ENCODE measurements at regions not wholly inside any gene's neighbourhood (a gene's known extent, or its start where the extent isn't known, plus 50 kb on each side); places are given as distances from the start of the nearest gene placed in this dataset.

DNA sequence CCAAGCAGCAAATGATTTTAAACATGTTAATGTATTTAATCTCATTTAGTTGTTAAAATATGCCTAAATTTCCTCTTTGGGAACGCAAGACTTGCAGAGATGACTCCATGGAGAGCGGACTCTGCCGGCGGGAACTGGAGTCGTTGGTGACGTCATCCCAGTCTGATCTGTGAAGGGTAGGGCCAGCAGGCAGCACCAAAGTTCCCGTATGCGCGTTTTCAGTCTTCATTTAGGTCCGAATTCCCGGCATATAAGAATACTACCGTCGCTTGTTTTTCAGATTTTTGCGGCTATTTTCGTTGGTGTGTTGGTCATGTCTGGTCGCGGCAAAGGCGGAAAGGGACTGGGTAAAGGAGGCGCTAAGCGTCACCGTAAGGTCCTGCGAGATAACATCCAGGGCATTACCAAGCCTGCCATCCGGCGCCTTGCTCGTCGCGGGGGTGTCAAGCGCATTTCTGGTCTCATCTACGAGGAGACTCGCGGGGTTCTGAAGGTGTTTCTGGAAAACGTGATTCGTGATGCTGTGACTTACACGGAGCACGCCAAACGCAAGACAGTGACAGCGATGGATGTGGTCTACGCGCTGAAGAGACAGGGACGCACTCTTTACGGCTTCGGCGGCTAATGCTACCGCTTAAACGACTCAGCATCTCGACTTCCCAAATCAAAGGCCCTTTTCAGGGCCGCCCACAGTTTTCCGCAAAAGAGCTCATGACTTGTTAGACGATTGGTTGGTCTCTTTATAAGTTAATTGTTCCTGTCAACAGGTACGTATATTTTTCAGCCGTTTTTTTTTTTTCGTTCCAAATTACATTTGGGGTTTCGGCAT lies 117.3 kb downstream of the HFE start:
- Mint-ChIP-seq H3K27me3 (ENCODE audit: low read depth in 3 of 3) (peaks cover 9 to 19% (median 13%) of the 10 kb centered on the region in 3 donors), H3K4me3 (no peak overlapping the region), H3K36me3 (peaks cover 0 to 4% (median 0%) of the 10 kb centered on the region in 3 donors), H3K4me1 (peaks cover 26 to 33% of the 10 kb centered on the region in 2 donors), H3K9me3 (no peaks in the 10 kb centered on the region), H3K27ac (no peak overlapping the region)
- peak; percentile 85 to 90 (median 90) for DNase-seq

DNA sequence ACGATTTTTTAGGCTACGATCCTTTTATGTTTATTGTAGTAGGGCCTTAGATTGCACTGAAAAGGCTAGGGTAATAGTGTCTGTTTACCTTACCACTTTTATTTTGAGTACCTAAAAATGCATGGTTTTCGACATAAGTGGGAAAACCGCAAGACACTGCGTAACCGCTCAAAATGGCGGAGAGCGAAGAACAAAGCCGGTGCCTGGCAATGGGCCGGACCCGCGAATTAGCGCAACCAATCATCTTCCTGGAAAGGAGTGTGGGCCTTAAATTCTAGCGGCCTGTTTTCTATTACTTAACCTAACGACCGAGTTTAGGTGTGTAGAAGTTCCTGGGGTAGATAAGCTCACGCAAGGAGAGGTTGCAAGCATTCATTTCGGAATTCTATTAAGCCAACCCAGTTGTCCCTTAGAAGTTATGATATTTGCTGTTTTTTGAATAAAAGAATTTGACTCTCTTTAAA lies 118.0 kb downstream of the HFE start:
- peaks cover 9 to 15% (median 10%) of the 10 kb centered on the region in 3 donors for H3K27me3 Mint-ChIP-seq (ENCODE audit: low read depth in 3 of 3)
- peaks cover 0 to 4% (median 0%) of the 10 kb centered on the region in 3 donors for H3K36me3 Mint-ChIP-seq
- DNase-seq, result peak; percentile 87 to 89 (median 89)
- peaks cover 19 to 27% of the 10 kb centered on the region in 2 donors for H3K4me1 Mint-ChIP-seq
- H3K9me3 Mint-ChIP-seq, result no peaks in the 10 kb centered on the region
- no peak overlapping the region for H3K4me3 Mint-ChIP-seq
- no peak overlapping the region for H3K27ac Mint-ChIP-seq

DNA sequence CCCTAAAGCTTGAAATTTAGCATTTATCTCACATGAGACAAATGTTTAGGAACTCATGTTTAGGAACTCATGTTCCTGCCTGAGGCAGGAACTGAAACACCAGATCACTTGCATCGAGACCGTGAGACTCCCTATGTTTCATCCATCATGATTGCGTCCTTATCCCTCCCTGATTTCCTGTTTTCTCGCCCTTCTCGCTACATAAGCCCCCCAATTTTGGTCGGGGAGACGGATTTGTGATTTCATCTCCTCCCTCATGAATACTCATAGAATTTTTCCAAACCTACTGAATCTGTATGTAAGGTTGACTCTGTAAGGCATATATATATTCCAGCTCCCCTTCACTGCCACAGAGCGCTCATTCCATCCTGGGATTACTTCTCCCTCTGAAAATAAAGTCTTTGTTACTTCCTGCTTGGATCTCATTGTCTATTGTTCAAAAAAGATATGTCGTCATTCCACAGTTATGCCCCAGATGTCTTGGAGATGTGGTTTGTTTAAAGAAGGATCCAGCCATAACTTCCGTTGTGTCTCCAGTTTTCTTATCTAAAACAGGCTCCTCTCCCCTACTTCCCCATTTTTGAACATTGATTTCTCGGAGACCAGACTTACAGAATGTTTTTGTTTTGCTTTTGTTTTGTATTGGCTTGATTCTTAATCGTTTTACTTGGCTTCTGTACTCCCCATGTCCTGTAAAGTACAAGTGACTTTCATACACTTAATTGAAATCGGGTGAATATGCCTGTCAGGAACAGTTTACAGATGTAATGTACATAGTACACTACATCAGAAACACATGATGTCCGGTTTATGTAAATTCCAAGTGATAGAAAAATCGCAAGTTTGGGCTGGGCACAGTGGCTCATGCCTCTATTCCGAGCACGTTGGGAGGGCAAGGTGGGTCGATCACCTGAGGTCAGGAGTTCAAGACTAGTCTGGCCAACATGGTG lies 118.7 kb downstream of the HFE start:
- peak in 2 of 3 donors; percentile 24 to 38 for DNase-seq
- Mint-ChIP-seq H3K27me3 (ENCODE audit: low read depth in 3 of 3) (peaks cover 9 to 15% (median 10%) of the 10 kb centered on the region in 3 donors), H3K4me3 (no peak overlapping the region), H3K36me3 (peaks cover 0 to 4% (median 0%) of the 10 kb centered on the region in 3 donors), H3K4me1 (peaks cover 16 to 23% of the 10 kb centered on the region in 2 donors), H3K27ac (no peak overlapping the region), H3K9me3 (no peaks in the 10 kb centered on the region)

DNA sequence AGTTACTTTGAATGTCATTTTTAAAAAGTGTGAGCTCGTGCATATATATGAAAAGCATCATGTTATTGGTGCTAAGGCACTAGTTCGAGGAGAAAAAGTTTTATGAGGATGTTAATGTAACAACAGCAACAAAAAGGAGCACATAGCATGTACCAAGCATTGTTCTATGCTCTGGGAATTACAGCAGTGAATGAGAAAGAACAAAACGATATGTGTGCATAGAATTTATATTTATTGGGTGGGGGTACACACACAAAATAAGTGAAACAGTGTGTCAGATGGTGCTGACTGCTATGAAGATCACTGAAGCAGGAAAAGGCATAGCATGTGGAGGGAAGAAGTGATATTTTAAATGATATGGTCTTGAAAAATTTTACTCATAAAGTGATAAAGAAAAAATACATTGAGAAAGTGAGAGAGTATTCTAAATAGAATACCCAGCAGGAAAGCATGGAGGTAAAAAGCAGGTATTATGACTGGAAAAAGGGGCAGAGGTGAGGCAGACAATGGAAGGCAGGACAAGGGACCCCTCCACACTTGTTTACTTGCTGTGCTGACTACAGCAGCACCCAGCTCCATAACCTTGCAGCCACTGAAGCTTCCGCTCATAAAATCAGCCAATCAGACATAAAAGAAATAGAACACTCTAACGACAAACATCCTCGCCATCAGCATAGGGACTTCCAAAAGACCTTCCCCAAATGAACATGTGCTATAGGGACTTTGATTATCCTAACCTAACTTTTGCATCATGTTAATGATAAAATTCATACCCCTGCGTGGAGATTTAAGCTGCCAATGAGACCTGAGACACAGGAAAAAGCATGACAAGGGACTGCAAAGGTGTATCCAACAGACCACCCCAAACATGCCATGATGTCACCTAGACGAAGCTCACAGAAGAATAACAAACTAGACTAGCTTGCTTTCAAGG lies 119.9 kb downstream of the HFE start:
- Mint-ChIP-seq H3K4me1 (peaks cover 15 to 18% of the 10 kb centered on the region in 2 donors), H3K4me3 (no peak overlapping the region), H3K9me3 (no peaks in the 10 kb centered on the region), H3K27me3 (ENCODE audit: low read depth in 3 of 3) (peaks cover 8 to 13% (median 9%) of the 10 kb centered on the region in 3 donors), H3K27ac (peak overlapping the region in 2 of 6 donors; percentile 36 to 38), H3K36me3 (peaks cover 0 to 4% (median 0%) of the 10 kb centered on the region in 3 donors)
- no peak for DNase-seq

DNA sequence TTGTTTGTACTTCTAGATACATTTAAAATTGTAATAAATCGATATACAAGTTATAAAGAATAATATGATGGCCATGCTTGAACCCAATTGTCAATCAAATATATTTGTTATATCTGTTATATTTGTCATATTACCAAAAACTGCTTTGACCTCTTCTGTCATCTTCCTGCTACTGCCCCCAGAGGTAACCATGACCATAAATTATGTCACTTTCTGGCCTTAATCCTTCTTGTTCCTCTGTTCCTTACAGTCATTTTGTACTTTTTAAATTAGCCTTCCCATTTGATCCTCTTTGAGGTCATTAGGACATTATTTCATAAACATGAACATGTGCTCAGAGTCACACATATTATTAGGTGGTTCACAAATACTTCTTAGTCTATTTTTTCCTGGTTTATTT lies 124.7 kb downstream of the HFE start:
- peaks cover 0 to 4% (median 4%) of the 10 kb centered on the region in 3 donors for H3K27me3 Mint-ChIP-seq (ENCODE audit: low read depth in 3 of 3)
- no peak overlapping the region for H3K4me3 Mint-ChIP-seq
- H3K36me3 Mint-ChIP-seq, result no peaks in the 10 kb centered on the region
- peaks cover 2 to 6% of the 10 kb centered on the region in 2 donors for H3K4me1 Mint-ChIP-seq
- no peaks in the 10 kb centered on the region for H3K9me3 Mint-ChIP-seq
- no peak for DNase-seq
- no peak overlapping the region for H3K27ac Mint-ChIP-seq

DNA sequence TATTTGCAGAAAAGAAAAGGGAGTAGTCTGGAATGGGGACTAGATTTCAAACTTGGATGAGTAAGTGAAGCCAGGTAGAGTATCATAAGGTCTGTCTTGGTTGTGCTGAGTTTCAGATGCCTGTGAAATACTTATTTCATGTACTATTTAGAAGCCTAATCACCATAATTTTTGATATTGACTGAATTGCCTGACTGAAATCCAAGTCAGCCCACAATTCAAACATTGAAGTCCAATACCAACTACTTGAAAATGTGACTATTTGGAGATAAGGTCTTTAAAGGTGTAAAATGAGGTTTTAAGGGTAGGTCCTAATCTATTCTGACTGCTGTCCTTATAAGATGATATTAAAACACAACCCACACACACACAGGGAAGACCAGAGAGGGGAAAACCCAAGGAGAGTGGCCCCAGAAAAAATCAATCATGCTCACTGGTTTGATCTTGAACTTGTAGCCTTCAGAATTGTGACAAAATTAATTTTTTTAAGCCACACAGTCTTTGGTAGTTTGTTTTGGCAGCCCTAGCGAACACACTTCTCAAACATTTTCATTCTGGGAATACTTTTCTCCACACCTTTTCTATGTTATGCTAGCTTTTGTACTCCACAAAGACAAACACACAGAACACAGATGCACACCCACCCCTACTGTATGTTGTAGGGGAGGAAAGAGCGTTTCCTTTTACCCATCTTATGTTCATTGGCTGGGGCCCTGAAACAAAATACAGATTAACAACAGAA lies 126.3 kb downstream of the HFE start:
- no peaks in the 10 kb centered on the region for H3K36me3 Mint-ChIP-seq
- H3K27me3 Mint-ChIP-seq (ENCODE audit: low read depth in 3 of 3), result peaks cover 0 to 4% (median 3%) of the 10 kb centered on the region in 3 donors
- H3K4me3 Mint-ChIP-seq, result peak overlapping the region in 2 of 5 donors; percentile 21 to 41
- peaks cover 2 to 6% of the 10 kb centered on the region in 2 donors for H3K4me1 Mint-ChIP-seq
- H3K27ac Mint-ChIP-seq, result no peak overlapping the region
- H3K9me3 Mint-ChIP-seq, result no peaks in the 10 kb centered on the region
- no peak for DNase-seq

DNA sequence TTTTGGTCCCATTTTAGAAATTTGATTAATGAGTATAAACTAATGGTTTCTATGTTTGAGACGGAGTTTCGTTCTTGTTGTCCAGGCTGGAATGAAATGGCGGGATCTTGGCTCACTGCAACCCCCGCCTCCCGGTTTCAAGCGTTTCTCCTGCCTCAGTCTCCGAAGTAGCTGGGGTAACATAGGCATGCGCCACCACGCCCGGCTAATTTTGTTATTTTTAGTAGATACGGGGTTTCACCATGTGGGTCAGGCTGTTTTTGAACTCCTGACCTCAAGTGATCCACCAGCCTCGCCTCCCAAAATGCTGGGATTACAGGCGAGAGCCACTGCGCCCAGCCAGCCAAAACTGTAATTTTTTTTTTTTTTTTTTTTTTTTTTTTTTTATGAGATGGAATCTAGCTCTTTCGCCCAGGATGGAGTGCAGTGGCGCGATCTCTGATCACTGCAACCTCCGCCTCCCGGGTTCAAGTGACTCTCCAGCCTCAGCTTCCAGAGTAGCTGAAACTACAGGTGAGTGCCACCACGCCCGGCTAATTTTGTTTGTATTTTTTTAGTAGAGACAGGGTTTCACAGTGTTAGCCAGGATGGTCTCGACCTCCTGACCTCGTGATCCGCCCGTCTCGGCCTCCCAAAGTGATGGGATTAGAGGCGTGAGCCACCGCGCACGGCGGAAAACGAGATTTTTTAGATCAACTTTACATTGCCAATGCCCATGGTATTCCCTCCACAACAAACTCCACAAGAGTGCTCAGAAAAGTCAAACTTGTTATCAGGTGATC lies 127.8 kb downstream of the HFE start:
- H3K27me3 Mint-ChIP-seq (ENCODE audit: low read depth in 3 of 3), result peaks cover 0 to 4% (median 0%) of the 10 kb centered on the region in 3 donors
- H3K4me3 Mint-ChIP-seq, result no peak overlapping the region
- H3K27ac Mint-ChIP-seq, result peak overlapping the region in 2 of 6 donors; percentile 2 to 7
- peaks cover 4 to 11% of the 10 kb centered on the region in 2 donors for H3K4me1 Mint-ChIP-seq
- H3K36me3 Mint-ChIP-seq, result no peaks in the 10 kb centered on the region
- H3K9me3 Mint-ChIP-seq, result no peaks in the 10 kb centered on the region
- no peak for DNase-seq

DNA sequence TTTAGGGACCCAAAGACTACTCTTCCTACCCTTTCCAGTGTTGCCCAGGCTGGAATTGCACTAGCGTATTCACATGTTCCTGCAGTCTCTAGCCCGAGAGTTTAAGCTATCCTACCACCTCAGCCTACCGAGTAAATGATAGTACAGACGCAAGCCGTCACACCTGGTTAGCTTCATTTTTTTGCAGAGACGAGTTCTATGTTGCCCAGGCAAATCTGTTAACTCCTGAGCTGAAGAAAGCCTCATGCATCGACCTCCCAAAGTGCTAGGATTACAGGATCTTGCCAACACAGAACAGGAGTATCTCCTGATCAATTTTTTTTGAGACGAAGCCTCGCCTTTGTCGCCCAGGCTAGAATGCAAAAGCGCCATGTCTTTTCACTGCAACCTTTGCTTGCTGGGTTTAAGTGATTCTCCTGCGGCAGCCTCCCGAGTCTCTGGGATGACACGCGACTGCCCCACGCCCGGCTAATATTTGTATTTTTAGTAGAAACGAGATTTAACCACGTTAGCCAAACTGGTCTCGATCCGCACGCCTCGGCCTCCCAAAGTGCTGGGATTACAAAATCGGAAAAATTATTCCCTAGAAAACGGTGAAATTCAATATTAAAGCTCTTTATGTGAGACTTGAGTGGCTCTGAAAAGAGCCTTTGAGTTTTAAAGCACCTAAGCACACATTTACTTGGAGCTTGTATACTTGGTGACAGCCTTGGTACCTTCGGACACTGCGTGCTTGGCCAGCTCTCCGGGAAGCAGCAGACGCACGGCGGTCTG lies 128.5 kb downstream of the HFE start:
- Mint-ChIP-seq H3K27me3 (ENCODE audit: low read depth in 3 of 3) (peaks cover 0 to 4% (median 0%) of the 10 kb centered on the region in 3 donors), H3K4me1 (peaks cover 4 to 11% of the 10 kb centered on the region in 2 donors), H3K27ac (no peak overlapping the region), H3K9me3 (no peaks in the 10 kb centered on the region), H3K36me3 (no peaks in the 10 kb centered on the region), H3K4me3 (no peak overlapping the region)
- DNase-seq, result peak; percentile 30 to 44 (median 36)

DNA sequence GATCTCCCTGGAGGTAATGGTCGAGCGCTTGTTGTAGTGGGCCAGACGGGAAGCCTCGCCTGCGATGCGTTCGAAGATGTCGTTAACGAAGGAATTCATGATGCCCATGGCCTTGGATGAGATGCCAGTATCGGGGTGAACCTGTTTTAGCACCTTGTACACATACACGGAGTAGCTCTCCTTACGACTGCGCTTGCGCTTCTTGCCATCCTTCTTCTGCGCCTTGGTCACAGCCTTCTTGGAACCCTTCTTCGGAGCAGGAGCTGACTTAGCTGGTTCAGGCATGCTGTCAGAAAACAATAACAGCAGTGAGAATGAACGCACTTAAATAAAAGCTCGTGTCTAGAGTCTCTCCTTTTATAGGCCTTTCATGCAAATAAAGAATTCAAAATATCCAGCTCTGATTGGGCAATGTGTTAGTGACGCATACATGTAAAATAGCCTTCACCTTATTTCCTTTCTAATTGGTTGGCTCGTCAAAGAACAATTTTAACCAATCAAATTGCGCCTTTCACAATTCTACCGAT lies 129.2 kb downstream of the HFE start:
- Mint-ChIP-seq H3K36me3 (no peaks in the 10 kb centered on the region), H3K4me1 (peaks cover 4 to 11% of the 10 kb centered on the region in 2 donors), H3K27me3 (ENCODE audit: low read depth in 3 of 3) (peaks cover 0 to 4% (median 0%) of the 10 kb centered on the region in 3 donors), H3K27ac (no peak overlapping the region), H3K4me3 (no peak overlapping the region), H3K9me3 (no peaks in the 10 kb centered on the region)
- DNase-seq, result peak; percentile 90 to 94 (median 92)

DNA sequence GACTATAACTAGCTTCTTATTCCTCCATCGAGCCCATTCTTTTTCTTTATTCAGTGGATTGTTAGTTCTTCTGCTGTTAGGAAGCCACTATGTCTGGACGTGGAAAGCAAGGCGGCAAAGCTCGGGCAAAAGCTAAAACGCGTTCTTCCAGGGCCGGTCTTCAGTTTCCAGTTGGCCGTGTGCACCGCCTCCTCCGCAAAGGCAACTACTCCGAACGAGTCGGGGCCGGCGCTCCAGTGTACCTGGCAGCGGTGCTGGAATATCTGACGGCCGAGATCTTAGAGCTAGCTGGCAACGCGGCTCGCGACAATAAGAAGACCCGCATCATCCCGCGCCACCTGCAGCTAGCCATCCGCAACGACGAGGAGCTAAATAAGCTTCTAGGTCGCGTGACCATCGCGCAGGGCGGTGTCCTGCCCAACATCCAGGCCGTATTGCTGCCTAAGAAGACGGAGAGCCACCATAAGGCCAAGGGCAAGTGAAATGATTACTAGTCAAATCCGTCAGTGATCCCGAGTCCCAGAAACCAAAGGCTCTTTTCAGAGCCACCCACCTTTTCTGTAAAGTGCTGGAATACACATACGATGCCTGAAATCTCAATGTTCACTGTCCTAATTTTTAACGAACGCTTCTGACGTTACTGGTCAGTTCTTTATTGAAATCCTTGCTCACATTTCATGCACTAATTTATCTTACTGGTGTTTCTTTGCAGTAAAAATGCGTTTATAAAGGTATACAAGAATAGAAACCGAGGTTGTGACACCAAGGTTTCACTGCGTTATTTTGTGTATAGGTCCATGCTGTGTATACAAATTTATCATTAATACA lies 129.9 kb downstream of the HFE start:
- no peak overlapping the region for H3K27ac Mint-ChIP-seq
- peaks cover 0 to 4% (median 0%) of the 10 kb centered on the region in 3 donors for H3K27me3 Mint-ChIP-seq (ENCODE audit: low read depth in 3 of 3)
- peak; percentile 83 to 86 (median 86) for DNase-seq
- H3K4me1 Mint-ChIP-seq, result peaks cover 4 to 11% of the 10 kb centered on the region in 2 donors
- H3K36me3 Mint-ChIP-seq, result no peaks in the 10 kb centered on the region
- H3K9me3 Mint-ChIP-seq, result no peaks in the 10 kb centered on the region
- H3K4me3 Mint-ChIP-seq, result no peak overlapping the region

Data from immature natural killer cell (primary cell).